ENCODE measurements at regions not wholly inside any gene's neighbourhood (a gene's known extent, or its start where the extent isn't known, plus 50 kb on each side); places are given as distances from the start of the nearest gene placed in this dataset.

GRCh38 chr9:93875330-93875729, 79.8 kb downstream of the BARX1 start:
- no peak for DNase-seq

- no peak for DNase-seq
Observed at GRCh38 chr9:93874242-93874641, 80.9 kb downstream of the BARX1 start.

DNA sequence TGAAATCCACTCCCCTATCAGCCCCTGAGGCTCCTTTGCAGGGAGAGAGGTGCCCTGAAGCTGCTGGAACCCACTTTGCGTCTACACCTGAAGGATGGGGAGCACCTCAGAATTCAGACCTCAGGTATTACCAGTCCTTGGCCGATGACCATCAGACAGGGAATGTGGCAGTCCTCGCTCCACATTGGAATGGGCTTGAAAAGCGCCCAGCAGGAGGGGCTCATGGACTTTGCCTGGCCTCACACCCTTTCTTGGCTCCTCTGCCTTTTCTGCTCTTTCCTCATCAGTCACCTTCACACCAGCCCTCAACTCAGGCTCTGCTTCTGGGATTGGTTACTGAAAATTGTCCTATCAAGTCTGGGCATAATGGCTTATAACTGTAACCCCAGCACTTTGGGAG, 83.9 kb downstream of the BARX1 start:
- no peak for DNase-seq

DNA sequence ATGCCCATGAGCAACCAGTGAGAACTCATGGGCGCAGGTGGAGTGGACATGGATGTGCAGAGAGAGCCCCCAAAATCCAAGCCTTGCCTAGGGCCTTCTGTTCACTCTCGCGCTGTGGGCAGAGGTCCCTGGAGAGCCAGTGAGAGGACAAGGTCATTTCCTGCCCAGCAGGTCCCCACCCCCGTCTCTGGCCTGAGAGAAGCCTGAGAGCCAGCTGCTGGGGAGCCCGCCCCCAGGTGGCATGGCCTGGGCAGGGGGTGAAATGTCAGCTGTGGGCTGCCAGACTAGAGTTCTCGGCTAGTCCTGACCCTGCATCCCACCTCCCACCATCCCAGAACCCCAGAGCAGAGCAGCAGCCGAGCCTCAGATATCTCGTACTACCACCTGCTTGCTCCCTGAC, 85.3 kb downstream of the BARX1 start:
- no peak for DNase-seq

DNA sequence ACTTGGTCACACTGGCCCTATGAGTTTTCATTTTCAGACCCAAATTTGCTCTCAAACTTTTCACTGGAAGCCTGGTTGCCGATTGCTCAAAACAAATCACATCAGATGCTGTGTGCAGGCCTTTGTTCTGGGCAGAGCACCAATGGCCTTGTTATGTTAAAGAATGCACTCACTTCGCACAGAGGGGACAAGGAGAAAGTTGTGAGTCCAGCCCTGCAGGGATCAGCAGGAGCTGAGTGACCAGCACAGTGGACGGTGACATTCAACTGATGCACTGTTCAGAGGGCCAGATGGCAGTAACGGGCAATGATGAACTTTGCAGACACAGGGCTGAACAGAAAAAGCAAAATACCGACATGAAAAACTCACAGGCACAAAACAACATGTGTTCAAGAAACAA, 86.1 kb downstream of the BARX1 start:
- DNase-seq = no peak

- DNase-seq = no peak
Observed at GRCh38 chr9:93865716-93866115, 89.4 kb downstream of the BARX1 start.

- DNase-seq = no peak
Observed at GRCh38 chr9:93865245-93865644, 89.9 kb downstream of the BARX1 start.

GRCh38 chr9:93864840-93865239, 90.3 kb downstream of the BARX1 start:
- no peak for DNase-seq

GRCh38 chr9:93864032-93864431, 91.1 kb downstream of the BARX1 start:
- no peak for DNase-seq

- DNase-seq = no peak
Observed at GRCh38 chr9:93862877-93863545, 92.1 kb downstream of the BARX1 start.

GRCh38 chr9:93861736-93862358, 93.3 kb downstream of the BARX1 start:
- DNase-seq = no peak

GRCh38 chr9:93860694-93861658, 94.2 kb downstream of the BARX1 start:
- no peak for DNase-seq

GRCh38 chr9:93859431-93860215, 95.5 kb downstream of the BARX1 start:
- no peak for DNase-seq

DNA sequence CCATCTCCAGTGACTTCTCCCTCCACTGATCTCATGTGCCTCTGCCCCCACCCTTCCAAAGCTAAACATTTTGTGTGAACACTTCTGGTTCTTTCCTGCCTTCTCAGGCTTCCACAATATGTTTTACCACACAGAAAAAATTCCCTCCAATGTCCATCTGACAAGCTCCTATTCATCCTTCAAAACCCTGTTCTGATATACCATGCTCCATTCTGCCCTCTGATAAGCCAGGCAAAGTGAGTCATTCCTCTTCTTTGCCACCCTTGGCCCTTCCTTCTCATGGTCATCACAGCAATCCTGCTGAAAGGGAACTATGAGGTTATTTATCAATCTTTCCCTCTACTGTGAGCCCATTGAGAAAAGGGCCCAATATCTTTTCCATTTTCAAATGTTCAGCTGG, 97.6 kb downstream of the BARX1 start:
- DNase-seq = no peak

DNA sequence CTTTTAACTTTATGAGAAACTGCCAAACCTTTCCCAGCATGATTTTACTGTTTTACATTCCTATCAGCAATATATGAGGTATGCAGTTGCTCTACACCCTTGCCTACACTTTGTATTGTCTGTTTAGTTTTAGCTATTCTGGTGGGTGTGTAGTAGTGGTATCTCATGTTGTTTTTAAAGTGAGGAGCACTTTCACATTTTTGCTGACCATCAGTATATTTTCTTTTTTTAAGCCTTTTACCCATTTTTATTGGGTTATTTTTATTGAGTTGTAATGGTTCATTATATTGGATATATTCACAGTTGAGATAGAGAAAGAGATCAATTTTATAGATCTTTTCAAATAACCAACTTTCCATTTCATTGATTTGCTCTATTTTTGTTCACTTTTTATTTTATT, 102.4 kb downstream of the BARX1 start:
- no peak for DNase-seq

GRCh38 chr9:93846349-93846748, 108.8 kb downstream of the BARX1 start:
- DNase-seq = no peak

DNA sequence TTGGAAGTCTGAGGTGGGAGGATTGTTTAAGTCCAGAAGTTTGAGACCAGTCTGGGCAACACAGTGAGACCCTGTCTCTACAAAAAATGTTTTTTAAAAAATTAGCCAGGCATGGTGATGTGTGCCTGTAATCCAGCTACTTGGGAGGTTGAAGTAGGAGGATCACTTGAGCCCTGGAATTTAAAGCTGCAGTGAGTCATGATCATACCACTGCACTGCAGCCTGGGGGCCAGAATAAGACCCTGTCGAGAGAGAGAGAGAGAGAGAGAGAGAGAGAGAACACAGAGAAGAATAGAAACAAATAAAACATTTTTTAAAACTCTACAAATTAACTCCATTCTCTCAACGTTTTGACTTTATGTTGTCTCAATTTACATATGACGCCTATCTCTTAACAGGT, 111.8 kb downstream of the BARX1 start:
- no peak for DNase-seq

- DNase-seq = no peak
Observed at GRCh38 chr9:93830606-93831005, 124.5 kb downstream of the BARX1 start.

DNA sequence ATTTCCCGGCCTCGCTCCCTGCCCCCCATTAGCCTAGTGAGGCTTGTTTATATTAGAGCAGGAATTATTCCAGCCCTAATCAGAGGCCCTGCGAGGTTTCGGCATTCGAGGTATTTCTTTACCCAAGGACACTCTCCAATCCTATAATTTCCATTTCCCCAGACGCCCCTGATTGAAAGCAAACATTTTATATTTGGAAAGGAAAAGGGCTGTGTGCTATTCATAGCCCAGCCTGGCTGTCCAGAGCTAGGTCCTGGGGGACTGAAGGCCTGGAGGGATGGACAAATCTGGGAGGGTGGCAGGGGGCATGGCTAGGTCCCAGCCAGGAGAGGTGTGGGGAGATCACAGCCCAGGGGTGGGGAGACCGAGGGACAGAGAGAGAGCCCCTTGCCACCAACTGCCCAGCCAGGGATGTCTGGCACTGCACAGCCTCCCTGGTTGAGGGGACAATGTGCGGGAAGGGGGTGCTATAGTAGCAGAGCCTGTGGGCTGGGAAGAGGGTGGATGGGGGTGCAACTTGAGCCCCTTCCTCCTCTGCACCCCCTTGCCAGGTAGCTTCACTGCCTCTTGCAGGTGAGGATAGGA, 125.1 kb downstream of the BARX1 start:
- no peak for DNase-seq

DNA sequence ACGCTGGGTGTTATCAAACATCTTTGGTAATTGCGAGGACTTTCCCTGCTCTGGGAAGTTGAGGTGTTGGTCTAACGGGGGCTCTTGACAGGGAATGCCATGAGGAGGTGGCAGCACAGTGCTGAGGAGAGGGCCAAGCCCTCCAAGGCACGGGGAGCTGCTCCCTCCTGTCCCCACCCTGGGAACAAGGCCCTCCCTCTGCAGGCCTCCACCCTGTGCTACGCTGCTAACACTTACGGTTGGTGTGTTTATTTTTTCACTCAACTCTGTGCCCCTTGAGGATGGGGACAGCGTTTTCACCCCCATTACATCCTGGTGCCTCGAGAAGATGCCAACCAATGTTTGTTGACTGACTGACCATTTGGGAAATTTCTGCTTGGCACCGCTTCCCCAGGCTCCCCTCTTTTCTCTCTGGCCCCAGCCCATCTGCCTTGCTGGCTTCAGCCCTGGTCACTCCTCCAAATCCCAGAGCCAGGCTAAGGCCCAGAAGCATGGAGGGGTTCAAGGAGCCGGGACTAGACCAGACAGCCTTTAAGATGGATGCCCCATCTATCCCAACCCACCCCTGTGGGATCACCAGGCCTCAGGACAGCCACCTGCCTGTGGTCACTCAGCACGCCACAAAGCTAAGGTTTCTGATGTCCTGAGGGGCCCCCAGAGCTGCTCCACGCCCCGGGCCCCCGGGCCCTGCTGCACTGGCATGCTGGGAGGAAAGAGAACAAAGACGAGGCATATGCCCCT, 125.7 kb downstream of the BARX1 start:
- DNase-seq = no peak

- DNase-seq = no peak
Observed at GRCh38 chr9:93828331-93829097, 126.6 kb downstream of the BARX1 start.

Data from DMS79 (cell line).